ENCODE measurements at regions not wholly inside any gene's neighbourhood (a gene's known extent, or its start where the extent isn't known, plus 50 kb on each side); places are given as distances from the start of the nearest gene placed in this dataset.

DNA sequence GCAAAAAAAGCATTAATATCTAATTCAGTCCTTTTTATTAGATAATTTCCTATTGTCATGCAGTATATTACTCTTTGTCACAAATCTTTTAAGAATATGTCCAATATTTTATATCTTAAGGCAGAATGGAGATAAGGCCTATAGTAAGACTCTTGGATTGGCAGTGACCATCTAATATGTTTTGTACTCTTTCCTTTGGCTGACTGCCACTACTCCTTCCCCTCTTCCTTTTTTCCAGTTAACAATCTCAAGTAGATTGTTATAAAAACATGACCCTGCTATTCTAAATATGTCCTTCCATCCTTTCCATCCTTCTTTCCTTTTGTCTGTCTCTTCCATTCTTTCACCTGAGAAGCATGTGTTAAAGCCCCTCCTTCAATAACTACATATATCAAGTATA lies 92.8 kb upstream of the TMEM168 start:
- Histone ChIP-seq H3F3A (ENCODE audit: insufficient read depth) (0 out of 2 replicates have a peak, but pooled peaks cover 2% of the 10 kb centered on the region), H3K9ac (ENCODE audit: low read length) (no peak overlapping the region), H3K36me3 (ENCODE audit: low read length) (no peaks in the 10 kb centered on the region), H3K27me3 (ENCODE audit: low read length) (no peaks in the 10 kb centered on the region), H3K4me2 (ENCODE audit: low read depth, low read length, poor library complexity, severe bottlenecking) (no peak overlapping the region), H3K27ac (ENCODE audit: low read depth, low read length) (no peak overlapping the region), H3K9me3 (ENCODE audit: insufficient read depth, low read length) (no peaks in the 10 kb centered on the region), H3K4me3 (ENCODE audit: insufficient read depth, low read length, poor library complexity, severe bottlenecking) (no peak overlapping the region), H3K79me2 (ENCODE audit: insufficient read depth, low read length) (no peaks in the 10 kb centered on the region), H3K9me2 (replicated peaks; ENCODE audit: insufficient read depth, low read length) (no peaks in the 10 kb centered on the region), H4K20me1 (ENCODE audit: low read depth, low read length) (no peaks in the 10 kb centered on the region), H2AFZ (ENCODE audit: low read depth, low read length, severe bottlenecking) (no peak overlapping the region)
- TF ChIP-seq, protein P1, sequence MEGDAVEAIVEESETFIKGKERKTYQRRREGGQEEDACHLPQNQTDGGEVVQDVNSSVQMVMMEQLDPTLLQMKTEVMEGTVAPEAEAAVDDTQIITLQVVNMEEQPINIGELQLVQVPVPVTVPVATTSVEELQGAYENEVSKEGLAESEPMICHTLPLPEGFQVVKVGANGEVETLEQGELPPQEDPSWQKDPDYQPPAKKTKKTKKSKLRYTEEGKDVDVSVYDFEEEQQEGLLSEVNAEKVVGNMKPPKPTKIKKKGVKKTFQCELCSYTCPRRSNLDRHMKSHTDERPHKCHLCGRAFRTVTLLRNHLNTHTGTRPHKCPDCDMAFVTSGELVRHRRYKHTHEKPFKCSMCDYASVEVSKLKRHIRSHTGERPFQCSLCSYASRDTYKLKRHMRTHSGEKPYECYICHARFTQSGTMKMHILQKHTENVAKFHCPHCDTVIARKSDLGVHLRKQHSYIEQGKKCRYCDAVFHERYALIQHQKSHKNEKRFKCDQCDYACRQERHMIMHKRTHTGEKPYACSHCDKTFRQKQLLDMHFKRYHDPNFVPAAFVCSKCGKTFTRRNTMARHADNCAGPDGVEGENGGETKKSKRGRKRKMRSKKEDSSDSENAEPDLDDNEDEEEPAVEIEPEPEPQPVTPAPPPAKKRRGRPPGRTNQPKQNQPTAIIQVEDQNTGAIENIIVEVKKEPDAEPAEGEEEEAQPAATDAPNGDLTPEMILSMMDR (IDR thresholded peaks at IDR 0.05; ENCODE audit: insufficient read depth, low read length, poor library complexity, severe bottlenecking) = no peak
- TF ChIP-seq EZH2phosphoT487 (conservative IDR thresholded peaks at IDR 0.05; ENCODE audit: low read length) = no peak

DNA sequence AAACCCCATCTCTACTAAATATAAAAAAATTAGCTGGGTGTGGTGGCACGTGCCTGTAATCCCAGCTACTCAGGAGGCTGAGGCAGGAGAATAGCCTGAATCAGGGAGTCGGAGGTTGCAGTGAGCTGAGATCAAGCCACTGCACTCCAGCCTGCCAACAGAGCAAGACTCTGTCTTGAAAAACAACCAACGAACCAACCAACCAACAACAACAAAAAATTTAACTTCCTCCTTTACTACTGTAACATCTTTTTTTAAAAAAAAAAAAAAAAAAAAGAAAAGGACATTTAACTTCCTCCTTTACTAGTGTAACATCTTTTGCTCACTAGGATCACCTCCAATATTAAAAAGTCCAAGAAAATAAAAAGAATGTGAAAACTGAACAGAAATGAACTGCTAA lies 92.3 kb upstream of the TMEM168 start:
- Histone ChIP-seq H3K27ac (ENCODE audit: low read depth, low read length) (no peak overlapping the region), H3K9me2 (replicated peaks; ENCODE audit: insufficient read depth, low read length) (no peaks in the 10 kb centered on the region), H3K4me3 (ENCODE audit: insufficient read depth, low read length, poor library complexity, severe bottlenecking) (no peak overlapping the region), H4K20me1 (ENCODE audit: low read depth, low read length) (no peaks in the 10 kb centered on the region), H3F3A (ENCODE audit: insufficient read depth) (0 out of 2 replicates have a peak, but pooled peaks cover 2% of the 10 kb centered on the region), H3K9me3 (ENCODE audit: insufficient read depth, low read length) (no peaks in the 10 kb centered on the region), H3K36me3 (ENCODE audit: low read length) (no peaks in the 10 kb centered on the region), H2AFZ (ENCODE audit: low read depth, low read length, severe bottlenecking) (no peak overlapping the region), H3K9ac (ENCODE audit: low read length) (no peak overlapping the region), H3K79me2 (ENCODE audit: insufficient read depth, low read length) (no peaks in the 10 kb centered on the region), H3K27me3 (ENCODE audit: low read length) (no peaks in the 10 kb centered on the region), H3K4me2 (ENCODE audit: low read depth, low read length, poor library complexity, severe bottlenecking) (no peak overlapping the region)
- no peak for TF ChIP-seq EZH2phosphoT487 (conservative IDR thresholded peaks at IDR 0.05; ENCODE audit: low read length)
- TF ChIP-seq, protein P1 (IDR thresholded peaks at IDR 0.05; ENCODE audit: insufficient read depth, low read length, poor library complexity, severe bottlenecking) = no peak

DNA sequence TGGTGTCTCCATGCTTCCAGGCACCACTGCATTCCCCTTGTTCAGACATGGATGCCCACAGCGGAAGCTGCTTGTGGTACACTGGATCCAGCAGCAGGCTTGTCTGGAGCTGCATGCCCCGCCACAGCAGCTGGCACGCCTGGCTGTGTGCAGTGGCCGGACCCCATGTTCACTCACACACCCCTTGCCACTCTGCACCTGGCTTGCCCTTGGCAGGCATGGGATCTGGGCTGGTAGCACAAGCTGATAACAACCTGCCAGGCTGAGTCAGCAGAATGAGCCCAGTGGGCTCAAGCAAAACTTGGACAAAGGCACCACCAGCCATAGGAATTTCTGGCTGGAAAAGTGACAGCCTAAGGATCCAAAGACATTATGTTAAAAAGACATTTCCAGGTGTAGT lies 91.8 kb upstream of the TMEM168 start:
- TF ChIP-seq, protein P1 (IDR thresholded peaks at IDR 0.05; ENCODE audit: insufficient read depth, low read length, poor library complexity, severe bottlenecking) = no peak
- no peak for TF ChIP-seq EZH2phosphoT487 (conservative IDR thresholded peaks at IDR 0.05; ENCODE audit: low read length)
- no peaks in the 10 kb centered on the region for H3K36me3 ChIP-seq (ENCODE audit: low read length)
- H3K79me2 ChIP-seq (ENCODE audit: insufficient read depth, low read length) = no peaks in the 10 kb centered on the region
- H3K27ac ChIP-seq (ENCODE audit: low read depth, low read length) = no peak overlapping the region
- H3F3A ChIP-seq (ENCODE audit: insufficient read depth) = 0 out of 2 replicates have a peak, but pooled peaks cover 2% of the 10 kb centered on the region
- no peaks in the 10 kb centered on the region for H4K20me1 ChIP-seq (ENCODE audit: low read depth, low read length)
- no peak overlapping the region for H3K9ac ChIP-seq (ENCODE audit: low read length)
- no peaks in the 10 kb centered on the region for H3K9me2 ChIP-seq (replicated peaks; ENCODE audit: insufficient read depth, low read length)
- no peaks in the 10 kb centered on the region for H3K27me3 ChIP-seq (ENCODE audit: low read length)
- no peak overlapping the region for H3K4me2 ChIP-seq (ENCODE audit: low read depth, low read length, poor library complexity, severe bottlenecking)
- no peak overlapping the region for H2AFZ ChIP-seq (ENCODE audit: low read depth, low read length, severe bottlenecking)
- no peaks in the 10 kb centered on the region for H3K9me3 ChIP-seq (ENCODE audit: insufficient read depth, low read length)
- H3K4me3 ChIP-seq (ENCODE audit: insufficient read depth, low read length, poor library complexity, severe bottlenecking) = no peak overlapping the region

Data from SU-DHL-6 (cell line).